Prostate gland (tissue), 2 donors: ENCODE measurements at regions not wholly inside any gene's neighbourhood (a gene's known extent, or its start where the extent isn't known, plus 50 kb on each side); places are given as distances from the start of the nearest gene placed in this dataset.

Experiments
- POLR2A ChIP-seq: fragments of 450-650 bp; IDR thresholded peaks from one replicate; pipeline ENCODE4 v1.6.1; 2016; ENCODE audit warnings: antibody characterized with exemption, mild to moderate bottlenecking
- POLR2AphosphoS5 ChIP-seq: sonication (generic); formaldehyde crosslinking; IDR thresholded peaks from one replicate; pipeline ENCODE4 v1.6.1; 2017; ENCODE audit warnings: antibody characterized with exemption
- TF ChIP-seq, protein P1 (sequence below), 4 experiments: fragments of 200-600 bp in 2 of 4; fragments of 450-650 bp in 2 of 4; sonication (generic) in 2 of 4; IDR thresholded peaks; 1 replicate in 3 of 4; 2 replicates in 1 of 4; pipeline ENCODE4 v1.5.1; 2016 to 2019; ENCODE audit warnings: antibody characterized with exemption in 4 of 4, mild to moderate bottlenecking in 2 of 4, moderate library complexity in 2 of 4

- TF ChIP-seq POLR2A (no peak), POLR2AphosphoS5 (no peak)
- TF ChIP-seq, protein P1, sequence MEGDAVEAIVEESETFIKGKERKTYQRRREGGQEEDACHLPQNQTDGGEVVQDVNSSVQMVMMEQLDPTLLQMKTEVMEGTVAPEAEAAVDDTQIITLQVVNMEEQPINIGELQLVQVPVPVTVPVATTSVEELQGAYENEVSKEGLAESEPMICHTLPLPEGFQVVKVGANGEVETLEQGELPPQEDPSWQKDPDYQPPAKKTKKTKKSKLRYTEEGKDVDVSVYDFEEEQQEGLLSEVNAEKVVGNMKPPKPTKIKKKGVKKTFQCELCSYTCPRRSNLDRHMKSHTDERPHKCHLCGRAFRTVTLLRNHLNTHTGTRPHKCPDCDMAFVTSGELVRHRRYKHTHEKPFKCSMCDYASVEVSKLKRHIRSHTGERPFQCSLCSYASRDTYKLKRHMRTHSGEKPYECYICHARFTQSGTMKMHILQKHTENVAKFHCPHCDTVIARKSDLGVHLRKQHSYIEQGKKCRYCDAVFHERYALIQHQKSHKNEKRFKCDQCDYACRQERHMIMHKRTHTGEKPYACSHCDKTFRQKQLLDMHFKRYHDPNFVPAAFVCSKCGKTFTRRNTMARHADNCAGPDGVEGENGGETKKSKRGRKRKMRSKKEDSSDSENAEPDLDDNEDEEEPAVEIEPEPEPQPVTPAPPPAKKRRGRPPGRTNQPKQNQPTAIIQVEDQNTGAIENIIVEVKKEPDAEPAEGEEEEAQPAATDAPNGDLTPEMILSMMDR (IDR thresholded peaks at IDR 0.05), result no peak
These were observed 135.4 kb downstream of the SMIM20 start for GRCh38 chr4:26049447-26049846.
